ENCODE measurements at regions not wholly inside any gene's neighbourhood (a gene's known extent, or its start where the extent isn't known, plus 50 kb on each side); places are given as distances from the start of the nearest gene placed in this dataset.
"Not testable (repeated sequence)": the region's sequence is repeated elsewhere in the genome, so short reads cannot be mapped to it uniquely, and the experiment has no call there.

DNA sequence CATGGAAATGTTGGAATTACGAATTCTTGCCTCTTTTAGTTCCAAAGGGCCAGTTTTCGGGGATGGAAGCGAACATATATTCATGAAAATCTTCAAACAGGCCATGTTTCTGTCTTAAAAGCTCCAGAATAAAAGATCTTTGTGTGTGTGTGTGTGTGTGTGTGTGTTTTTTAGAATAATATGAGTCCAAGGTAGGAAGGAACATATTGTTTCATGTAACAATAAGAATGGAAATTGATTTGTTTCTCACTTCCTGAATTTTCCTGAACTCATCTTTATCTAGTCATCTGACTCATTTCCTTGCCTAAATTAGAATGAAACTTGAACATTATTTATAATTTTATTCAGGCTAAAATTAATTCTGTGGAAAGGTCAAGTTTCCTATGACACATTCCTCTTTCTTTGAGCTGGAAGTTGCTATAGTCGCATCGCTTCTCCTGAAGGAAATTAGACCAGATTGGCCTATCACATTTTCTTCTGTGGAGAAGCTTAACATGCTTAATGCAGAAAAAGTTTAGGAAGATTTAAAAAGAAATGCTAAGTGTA, 805.1 kb upstream of the ADAMTS5 start:
- Mint-ChIP-seq H3K4me1 (no peaks in the 10 kb centered on the region), H3K4me3 (no peak overlapping the region), H3K27ac (no peak overlapping the region), H3K27me3 (no peaks in the 10 kb centered on the region), H3K36me3 (ENCODE audit: low read depth) (no peaks in the 10 kb centered on the region), H3K9me3 (no peaks in the 10 kb centered on the region)
- POLR2A ChIA-PET: no interaction called here
- no peak for DNase-seq
- CTCF ChIA-PET: no interaction called here
- intact Hi-C loops (cut with micrococcal nuclease): no loop called here
- ATAC-seq (ENCODE audit: low read depth): no peak
- TF ChIP-seq, protein P1, sequence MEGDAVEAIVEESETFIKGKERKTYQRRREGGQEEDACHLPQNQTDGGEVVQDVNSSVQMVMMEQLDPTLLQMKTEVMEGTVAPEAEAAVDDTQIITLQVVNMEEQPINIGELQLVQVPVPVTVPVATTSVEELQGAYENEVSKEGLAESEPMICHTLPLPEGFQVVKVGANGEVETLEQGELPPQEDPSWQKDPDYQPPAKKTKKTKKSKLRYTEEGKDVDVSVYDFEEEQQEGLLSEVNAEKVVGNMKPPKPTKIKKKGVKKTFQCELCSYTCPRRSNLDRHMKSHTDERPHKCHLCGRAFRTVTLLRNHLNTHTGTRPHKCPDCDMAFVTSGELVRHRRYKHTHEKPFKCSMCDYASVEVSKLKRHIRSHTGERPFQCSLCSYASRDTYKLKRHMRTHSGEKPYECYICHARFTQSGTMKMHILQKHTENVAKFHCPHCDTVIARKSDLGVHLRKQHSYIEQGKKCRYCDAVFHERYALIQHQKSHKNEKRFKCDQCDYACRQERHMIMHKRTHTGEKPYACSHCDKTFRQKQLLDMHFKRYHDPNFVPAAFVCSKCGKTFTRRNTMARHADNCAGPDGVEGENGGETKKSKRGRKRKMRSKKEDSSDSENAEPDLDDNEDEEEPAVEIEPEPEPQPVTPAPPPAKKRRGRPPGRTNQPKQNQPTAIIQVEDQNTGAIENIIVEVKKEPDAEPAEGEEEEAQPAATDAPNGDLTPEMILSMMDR (IDR thresholded peaks at IDR 0.05): no peak

DNA sequence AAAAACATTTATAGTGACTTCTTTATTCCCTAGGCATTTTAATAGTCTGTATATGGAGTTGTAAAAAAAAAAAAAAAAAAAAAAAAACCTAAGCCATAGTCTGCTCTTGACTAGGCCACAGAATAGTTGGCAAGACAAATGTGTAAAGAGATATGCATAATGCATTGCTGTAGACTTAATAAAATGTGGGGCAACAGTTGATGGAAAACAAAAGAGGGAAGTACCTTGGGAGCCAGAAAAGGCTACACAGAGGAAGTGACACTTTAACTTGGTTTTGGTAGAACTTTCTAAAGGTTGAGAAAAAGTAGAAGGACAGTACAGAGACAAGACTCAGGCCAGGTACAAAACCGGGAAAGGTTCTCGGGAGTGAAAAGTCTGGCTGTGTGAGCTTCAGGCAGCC, 802.9 kb upstream of the ADAMTS5 start:
- POLR2A ChIA-PET: no interaction called here
- Mint-ChIP-seq H3K27me3 (no peaks in the 10 kb centered on the region), H3K27ac (no peak overlapping the region), H3K36me3 (ENCODE audit: low read depth) (no peaks in the 10 kb centered on the region), H3K4me1 (no peaks in the 10 kb centered on the region), H3K4me3 (no peak overlapping the region), H3K9me3 (no peaks in the 10 kb centered on the region)
- CTCF ChIA-PET: no interaction called here
- DNase-seq: no peak
- TF ChIP-seq, protein P1 (IDR thresholded peaks at IDR 0.05): no peak
- ATAC-seq (ENCODE audit: low read depth): no peak
- intact Hi-C loops (cut with micrococcal nuclease): no loop called here

DNA sequence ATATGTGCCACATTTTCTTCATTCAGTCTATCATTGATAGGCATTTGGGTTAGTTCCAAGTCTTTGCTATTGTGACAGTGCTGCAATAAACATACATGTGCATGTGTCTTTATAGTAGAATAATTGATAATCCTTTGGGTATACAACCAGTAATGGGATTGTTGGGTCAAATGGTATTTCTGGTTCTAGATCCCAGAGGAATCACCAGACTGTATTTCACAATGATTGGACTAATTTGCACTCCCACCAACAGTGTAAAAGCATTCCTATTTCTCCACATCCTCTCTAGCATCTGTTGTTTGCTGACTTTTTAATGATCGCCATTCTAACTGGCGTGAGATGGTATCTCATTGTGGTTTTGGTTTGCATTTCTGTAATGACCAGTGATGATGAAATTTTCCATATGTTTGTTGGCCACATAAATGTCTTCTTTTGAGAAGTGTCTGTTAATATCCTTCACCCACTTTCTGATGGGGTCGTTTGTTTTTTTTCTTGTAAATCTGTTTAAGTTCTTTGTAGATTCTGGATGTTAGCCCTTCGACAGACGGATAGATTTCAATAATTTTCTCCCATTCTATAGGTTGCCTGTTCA, 801.3 kb upstream of the ADAMTS5 start:
- POLR2A ChIA-PET; H3K36me3 Mint-ChIP-seq (ENCODE audit: low read depth); intact Hi-C loops (cut with micrococcal nuclease); H3K27me3 Mint-ChIP-seq; H3K9me3 Mint-ChIP-seq; ATAC-seq (ENCODE audit: low read depth); H3K4me3 Mint-ChIP-seq; H3K27ac Mint-ChIP-seq; CTCF ChIA-PET; H3K4me1 Mint-ChIP-seq; DNase-seq: not testable (repeated sequence)

DNA sequence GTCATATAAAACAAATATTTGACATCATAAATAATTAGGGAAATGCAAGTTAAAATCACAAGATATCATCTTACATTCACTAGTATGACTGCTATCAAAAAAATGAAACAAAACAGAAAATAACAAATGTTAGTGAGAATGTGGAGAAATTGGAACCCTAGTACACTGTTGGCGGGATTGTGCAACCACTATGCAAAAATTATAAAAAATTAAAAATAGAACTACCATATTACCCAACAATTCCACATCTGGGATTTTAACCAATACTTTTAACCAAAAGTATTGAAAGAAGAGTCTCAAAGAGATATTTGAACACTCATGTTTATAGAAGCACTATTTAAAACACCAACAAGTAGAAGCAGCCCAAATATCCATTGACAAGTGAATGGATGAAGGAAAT, 797.2 kb upstream of the ADAMTS5 start:
- Mint-ChIP-seq H3K27me3 (no peaks in the 10 kb centered on the region), H3K27ac (no peak overlapping the region), H3K9me3 (peaks cover 6% of the 10 kb centered on the region), H3K4me3 (no peak overlapping the region), H3K36me3 (ENCODE audit: low read depth) (no peaks in the 10 kb centered on the region), H3K4me1 (no peaks in the 10 kb centered on the region)
- TF ChIP-seq, protein P1 (IDR thresholded peaks at IDR 0.05): no peak
- intact Hi-C loops (cut with micrococcal nuclease): no loop called here
- ATAC-seq (ENCODE audit: low read depth) (no peak), DNase-seq (no peak)
- ChIA-PET CTCF (no interaction called here), POLR2A (no interaction called here)

DNA sequence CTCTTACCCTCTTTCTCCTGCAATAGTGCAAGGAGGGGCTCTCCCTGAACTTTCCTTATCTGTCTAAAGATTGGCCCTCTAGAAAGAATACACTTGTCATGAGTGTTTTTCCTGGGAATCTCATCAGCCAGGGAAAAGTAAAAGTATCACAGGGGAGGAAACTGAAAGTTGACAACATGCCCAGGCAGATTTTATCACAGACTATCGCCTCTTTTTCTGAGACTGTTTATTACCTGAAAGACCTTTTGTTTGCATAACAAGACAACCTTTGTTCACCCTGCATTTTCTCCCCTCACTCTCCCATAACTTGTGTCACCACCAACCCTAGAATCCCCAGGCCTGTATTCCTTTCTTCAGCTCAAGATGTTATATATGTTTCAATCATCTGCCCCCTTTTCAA, 794.7 kb upstream of the ADAMTS5 start:
- Mint-ChIP-seq H3K4me1 (no peaks in the 10 kb centered on the region), H3K36me3 (ENCODE audit: low read depth) (no peaks in the 10 kb centered on the region), H3K27ac (no peak overlapping the region), H3K27me3 (no peaks in the 10 kb centered on the region), H3K9me3 (peaks cover 6% of the 10 kb centered on the region), H3K4me3 (no peak overlapping the region)
- CTCF ChIA-PET: no interaction called here
- POLR2A ChIA-PET: no interaction called here
- intact Hi-C loops (cut with micrococcal nuclease): no loop called here
- no peak for DNase-seq
- no peak for ATAC-seq (ENCODE audit: low read depth)
- TF ChIP-seq, protein P1 (IDR thresholded peaks at IDR 0.05): no peak

DNA sequence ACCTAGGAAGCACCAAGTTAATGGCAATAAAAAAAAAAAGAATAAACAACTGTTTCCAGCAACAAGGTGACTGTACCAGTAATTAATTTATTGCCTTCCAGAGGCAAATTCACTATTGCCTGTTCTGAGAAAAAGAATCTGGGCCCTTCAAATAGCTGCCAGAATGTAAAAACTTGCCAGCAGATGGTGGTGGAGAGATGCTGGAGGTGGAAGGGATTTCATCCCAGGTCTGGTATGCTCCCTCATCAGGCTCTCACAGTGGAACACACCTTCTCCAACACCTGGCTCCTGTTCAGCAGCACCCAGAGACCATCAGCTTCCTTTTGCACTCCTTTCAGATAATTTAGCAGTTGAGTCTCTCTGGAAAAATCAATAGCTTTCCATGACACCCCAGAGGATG, 792.9 kb upstream of the ADAMTS5 start:
- POLR2A ChIA-PET: no interaction called here
- CTCF ChIA-PET: interaction anchor here (0.6 kb wide), 1 partner anchor 756 kb away, joined by 4 read pairs; no protein-coding TSS in a partner anchor
- no peaks in the 10 kb centered on the region for H3K27me3 Mint-ChIP-seq

More for the DNA sequence above, 792.9 kb upstream of the ADAMTS5 start:
- no peaks in the 10 kb centered on the region for H3K36me3 Mint-ChIP-seq (ENCODE audit: low read depth)
- peaks cover 6% of the 10 kb centered on the region for H3K9me3 Mint-ChIP-seq
- TF ChIP-seq, protein P1 (IDR thresholded peaks at IDR 0.05): no peak
- ATAC-seq (ENCODE audit: low read depth) (no peak), DNase-seq (no peak)
- intact Hi-C loops (cut with micrococcal nuclease): no loop called here
- H3K4me3 Mint-ChIP-seq: no peak overlapping the region
- H3K4me1 Mint-ChIP-seq: no peaks in the 10 kb centered on the region
- no peak overlapping the region for H3K27ac Mint-ChIP-seq

Data from activated B cell treated with CpG ODN at 0.5 μM for 24 hours (primary cell).